ENCODE measurements at regions not wholly inside any gene's neighbourhood (a gene's known extent, or its start where the extent isn't known, plus 50 kb on each side); places are given as distances from the start of the nearest gene placed in this dataset.

DNA sequence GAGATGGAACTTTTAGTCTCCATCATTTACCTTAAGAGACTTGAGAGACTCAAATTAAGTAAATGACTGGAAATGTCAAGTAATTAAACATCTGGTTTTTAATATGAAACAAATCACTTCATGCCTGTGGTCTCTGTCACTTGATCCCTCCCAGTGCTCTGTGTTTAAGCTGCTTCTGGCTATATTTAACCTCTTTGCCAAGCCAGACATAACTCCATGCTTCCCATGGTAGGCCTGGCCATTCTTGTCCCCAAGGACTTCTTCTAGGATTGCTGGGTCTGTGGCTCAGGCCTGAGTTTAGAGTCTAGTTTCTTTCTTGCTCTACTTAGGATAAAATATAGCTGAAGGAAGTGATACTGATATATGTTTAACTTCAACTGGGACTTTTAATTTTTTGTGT is 1013.6 kb downstream of the FLRT2 start:
- DNase-seq = no peak

DNA sequence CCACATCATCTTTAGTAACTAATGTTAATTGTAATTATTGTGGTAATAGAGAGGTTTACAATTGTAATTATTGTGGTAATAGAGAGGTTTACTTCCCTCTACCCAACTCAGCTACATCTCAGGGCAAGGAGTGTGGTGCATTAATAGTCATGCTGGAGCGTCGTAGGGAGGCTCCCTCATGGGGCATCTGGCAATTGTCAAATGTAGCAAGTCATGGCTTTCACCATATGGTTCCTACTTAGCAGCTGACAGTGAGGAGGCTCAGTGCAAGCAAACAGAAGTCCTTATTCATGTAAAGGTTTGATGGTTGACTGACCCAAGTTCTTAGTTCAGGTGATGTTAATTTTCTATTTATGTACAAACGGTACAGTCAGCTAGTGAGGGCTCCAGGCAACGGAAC is 1012.0 kb downstream of the FLRT2 start:
- DNase-seq = no peak

- DNase-seq = no peak
Measured at GRCh38 chr14:86540636-86541247, 1010.8 kb downstream of the FLRT2 start.

DNA sequence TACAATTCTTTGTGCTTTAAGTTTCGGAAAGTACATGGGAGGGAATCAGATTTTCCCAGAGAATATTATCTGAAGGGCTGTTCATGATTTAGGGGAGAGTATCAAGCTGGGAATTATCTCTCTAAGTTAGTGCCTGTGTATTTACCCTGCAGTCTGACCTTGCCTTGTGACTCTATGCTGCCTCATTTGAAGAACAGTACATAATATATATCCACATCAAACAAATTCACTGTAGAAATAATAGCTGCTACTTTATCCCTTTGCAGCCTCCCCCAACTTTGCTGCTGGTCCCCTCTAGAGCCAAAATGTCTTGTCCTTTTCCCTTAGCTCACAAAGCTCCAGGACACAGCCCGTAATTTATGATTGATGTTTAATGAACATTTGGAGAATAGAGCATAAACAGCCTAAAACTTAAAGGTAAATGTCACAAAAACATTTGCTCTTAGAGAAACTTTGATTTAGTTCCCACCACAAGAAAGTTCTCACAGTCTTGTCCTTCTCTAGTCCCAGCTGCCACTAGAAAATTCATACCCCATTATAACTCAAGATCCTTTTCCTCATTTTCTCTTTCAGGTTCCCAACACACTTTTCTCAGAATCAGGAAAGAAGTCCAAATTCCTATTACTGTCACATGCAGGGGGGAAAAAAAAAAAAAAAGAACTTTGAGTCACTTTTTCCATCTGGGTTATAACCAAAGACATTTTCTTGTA is 1009.6 kb downstream of the FLRT2 start:
- no peak for DNase-seq

DNA sequence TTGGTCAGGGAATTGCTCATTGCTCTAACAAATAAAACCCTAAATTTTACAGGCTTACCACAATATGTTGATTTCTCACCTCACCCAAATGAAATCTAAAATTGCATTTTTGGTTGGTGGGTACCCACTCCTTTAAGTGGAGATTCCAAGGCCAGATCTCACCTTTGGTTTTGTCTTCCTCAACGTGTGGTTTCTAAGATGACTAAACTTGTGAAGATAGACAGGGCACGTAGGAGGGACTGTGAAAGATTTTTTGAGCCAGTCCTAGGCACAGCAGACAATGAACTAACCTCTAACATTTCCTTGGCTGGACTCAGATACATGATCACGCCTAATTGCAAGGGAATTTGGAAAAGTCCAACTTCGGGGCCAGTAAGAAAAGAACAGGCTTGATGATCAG is 1003.9 kb downstream of the FLRT2 start:
- no peak for DNase-seq

- DNase-seq = no peak
Measured at GRCh38 chr14:86532219-86532618, 1002.3 kb downstream of the FLRT2 start.

- DNase-seq = no peak
Measured at GRCh38 chr14:86530457-86530856, 1000.5 kb downstream of the FLRT2 start.

DNA sequence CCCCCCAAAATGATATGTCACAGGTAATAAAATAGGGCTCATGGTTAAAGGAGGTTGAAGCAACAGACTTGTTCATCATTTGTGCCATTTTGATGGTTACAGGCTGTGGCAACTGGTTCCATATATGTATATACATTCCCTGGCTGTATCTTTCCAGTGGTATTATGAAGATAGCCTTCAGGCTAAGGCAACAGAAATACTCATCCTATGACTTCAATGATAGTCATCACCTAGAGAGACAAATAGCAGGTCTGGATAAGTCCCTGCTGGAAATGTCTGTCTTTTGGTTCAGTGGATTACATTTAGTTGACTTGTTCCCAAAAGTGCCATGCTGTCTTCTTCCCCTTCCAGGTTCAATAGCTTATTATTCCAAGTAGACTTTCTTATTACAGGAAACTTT is 997.4 kb downstream of the FLRT2 start:
- no peak for DNase-seq

GRCh38 chr14:86525673-86526072 is 995.7 kb downstream of the FLRT2 start:
- no peak for DNase-seq

GRCh38 chr14:86521843-86522242 is 991.9 kb downstream of the FLRT2 start:
- no peak for DNase-seq

DNA sequence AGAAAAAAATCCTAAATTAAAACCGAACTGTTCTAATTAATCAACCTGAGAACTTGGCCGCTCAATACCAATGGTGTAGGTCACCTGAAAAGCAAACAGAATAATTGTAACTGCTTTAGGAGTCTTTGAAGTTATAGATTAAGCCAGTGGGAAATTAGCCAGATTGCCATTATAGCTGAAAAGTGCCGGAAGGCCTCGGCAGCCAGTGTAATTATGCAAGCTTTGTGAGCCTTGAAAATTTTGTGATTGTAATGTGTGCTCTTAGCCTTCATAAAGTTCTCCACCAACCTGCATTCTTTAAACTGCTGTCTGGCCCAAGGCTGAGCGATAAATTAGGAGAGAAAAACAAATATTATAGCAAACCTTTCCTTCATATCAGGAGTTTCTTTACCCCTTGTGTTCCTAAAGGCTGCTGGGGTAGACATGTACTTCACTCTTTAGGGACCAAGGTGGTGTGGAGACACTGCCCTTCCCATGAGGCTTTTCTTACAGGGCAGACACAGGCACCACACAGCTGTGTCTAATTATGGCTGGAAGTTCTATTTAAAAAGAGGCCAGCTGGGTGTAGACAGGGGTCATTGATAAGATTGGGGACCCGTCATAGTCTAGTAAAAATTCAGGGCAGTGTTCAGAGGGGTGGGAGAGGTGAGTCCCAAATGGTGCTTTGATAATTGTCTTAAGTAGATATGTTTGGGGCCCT is 991.2 kb downstream of the FLRT2 start:
- no peak for DNase-seq

DNA sequence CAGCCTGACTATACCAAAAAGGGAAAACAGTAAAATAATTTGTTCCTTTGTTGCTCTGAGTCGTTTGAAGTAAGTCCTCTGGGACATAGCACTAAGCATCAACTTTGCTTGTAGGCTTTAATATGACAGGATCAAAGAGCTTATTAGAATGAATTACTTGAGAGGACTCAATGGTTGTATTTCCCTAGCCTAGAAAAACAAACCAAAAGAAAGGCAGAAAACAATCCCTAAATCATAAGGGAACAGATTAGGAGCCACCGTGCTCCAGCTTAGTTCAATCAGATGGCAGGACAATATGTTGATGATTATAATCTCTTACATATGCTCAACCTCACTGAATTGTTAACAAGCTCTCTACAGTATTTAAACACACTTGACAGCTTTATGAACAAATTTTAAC is 988.4 kb downstream of the FLRT2 start:
- DNase-seq = no peak

DNA sequence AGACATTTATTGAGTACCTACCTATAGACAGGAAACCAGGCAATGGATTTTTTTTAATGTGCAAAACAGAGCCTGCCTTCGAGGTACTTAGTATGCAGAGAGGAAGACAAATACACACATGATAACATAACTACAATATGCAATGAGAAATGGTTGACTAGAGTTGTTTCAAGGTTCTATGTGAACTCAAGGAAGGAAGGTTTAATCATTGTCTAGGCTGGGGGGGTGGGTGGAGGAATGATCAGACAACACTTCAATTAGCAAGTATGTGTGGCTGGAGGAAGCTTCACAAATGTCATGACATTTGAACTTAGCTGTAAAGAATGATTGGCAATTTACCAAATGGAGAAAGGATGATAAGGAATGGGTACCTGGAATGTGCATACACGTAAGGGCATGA is 985.3 kb downstream of the FLRT2 start:
- DNase-seq = no peak

- DNase-seq = no peak
Measured at GRCh38 chr14:86513564-86513963, 983.6 kb downstream of the FLRT2 start.

- no peak for DNase-seq
Measured at GRCh38 chr14:86513056-86513455, 983.1 kb downstream of the FLRT2 start.

DNA sequence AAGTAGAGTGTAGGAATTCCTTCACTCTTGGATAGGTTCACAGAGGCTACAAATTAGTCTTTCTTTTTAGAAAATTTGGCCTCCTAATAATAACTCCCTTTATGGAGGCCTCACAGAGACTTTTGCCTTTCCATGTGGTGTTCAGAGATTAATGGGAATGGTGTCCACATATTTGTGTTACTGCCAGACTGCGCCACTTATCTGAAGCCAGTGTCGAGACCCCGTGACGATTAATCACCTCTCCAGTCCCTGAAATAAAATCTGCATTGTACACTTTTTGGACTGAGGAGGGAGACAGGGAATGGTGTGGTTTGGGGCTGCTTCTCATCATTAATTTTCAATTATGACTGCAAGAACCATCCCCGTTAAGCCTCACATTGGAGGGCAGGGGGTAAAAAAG is 980.5 kb downstream of the FLRT2 start:
- no peak for DNase-seq

GRCh38 chr14:86505808-86506207 is 975.9 kb downstream of the FLRT2 start:
- DNase-seq = no peak

DNA sequence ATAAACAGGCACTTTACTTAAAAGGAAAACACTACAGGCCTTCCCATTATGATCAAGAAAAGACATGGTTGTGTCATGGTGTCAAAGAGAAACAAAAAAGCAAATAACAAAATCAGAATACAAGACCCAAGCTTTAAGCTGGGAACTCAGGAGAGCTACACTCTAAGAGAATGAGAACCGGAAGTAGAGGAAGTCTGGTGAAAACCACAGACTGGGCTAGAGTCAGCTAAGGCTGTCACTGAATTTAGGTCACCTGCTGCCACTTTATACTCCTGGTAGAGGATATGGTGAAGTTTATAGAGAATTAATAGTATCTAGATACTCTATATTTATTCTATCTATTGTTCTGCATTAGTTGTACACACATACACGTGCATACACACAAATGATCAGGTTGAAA is 971.7 kb downstream of the FLRT2 start:
- DNase-seq = peak; percentile 7

DNA sequence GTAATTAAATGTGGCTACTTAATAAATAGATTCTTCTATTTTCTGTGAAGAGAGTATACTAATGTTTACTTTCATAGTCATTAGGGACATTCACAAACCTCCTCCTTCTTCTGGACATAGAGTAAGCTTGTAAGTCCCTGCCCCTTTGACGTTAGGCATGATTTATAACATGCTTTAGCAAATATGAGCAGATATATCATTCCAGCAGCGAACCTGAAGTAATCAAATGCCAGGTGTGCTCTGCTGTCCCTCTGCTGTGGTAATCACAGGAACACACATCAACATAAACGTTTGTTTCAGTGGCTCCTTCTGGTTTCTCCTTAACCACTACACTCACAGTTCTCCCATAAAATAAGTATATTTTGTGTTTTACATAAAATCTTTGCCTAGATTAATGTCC is 961.8 kb downstream of the FLRT2 start:
- no peak for DNase-seq

DNA sequence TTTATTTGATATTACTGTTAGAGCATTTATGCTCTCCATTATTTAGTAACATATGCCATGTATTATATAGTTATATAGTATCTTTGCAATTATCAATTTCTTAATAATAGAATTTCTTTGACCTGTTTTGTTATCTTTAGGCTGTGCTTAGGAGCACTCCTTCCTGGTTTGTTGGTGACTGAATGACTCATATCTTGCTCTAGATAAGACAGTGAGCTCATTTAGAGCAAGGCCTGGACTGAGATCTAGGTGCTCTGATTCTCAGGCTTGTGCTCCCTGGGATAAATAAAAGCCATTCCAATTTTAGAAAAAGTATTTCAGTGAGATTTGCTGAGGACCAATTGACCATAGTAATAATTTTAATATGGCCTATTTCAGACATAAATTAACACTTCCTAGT is 951.2 kb downstream of the FLRT2 start:
- no peak for DNase-seq

DNA sequence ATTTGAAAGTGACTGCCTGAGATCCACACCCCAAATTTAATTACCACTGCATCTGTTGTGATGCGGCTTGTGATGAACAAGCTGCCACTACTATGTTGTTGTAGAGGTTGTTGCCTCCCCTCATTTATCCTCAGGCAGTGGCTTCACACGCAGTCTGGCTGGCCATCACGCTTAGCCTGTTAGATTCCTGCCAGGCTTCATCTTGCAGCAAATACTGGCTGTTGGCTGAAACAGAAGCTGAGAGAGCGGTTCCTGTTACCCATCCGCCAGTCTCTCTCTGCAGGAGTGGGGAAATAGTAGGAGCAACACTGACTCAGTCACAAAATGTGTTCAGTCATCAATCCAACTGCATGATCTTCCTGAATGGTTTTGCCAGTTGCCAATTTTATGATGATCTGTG is 934.4 kb downstream of the FLRT2 start:
- no peak for DNase-seq

DNA sequence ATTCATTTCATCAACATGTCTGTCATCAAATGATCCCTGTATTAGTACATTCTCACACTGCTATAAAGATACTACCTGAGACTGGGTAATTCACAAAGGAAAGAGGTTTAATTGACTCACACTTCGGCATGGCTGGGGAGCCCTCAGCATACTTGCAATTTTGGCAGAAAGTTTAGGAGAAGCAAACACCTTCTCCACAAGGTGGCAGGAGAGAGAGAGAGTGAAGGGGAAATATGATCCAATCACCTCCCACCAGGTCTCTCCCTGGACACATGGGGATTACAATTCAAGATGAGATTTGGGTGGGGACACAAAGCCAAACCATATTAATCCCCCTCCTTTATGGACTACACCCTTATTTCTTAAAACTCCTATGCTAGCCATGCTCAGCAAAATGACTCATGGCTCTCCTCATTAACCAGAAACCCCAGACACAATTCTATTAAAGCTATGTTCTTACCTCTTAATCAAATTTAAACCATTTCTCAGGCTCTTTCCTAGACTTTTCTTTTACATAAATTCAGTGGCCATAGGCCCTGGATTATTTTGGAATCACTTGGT is 932.3 kb downstream of the FLRT2 start:
- DNase-seq = no peak

GRCh38 chr14:86457481-86458135 is 927.7 kb downstream of the FLRT2 start:
- DNase-seq = no peak

DNA sequence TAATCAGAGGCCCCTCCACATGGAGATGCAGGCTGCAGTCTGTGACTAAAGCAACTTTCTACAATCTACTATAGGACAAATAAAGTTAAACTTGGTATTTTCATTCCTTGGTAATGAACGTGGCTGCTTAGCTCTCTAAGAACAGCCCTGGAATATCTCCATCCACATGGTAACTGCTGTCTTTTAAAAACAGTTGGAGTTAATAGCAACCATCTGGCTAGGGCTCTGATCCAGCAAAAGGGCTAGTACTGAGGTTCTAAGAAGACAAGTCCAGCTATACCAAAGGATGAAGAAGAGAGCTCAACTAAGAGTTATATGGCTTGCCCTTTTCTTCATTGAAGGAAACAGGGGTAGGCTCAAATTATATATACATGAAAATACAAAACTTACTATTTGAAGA is 920.1 kb downstream of the FLRT2 start:
- DNase-seq = no peak

All from CD4-positive, alpha-beta T cell treated with Interleukin-12 subunit alpha and Interleukin-12 subunit beta, for 1 hour (primary cell).